ENCODE measurements at regions not wholly inside any gene's neighbourhood (a gene's known extent, or its start where the extent isn't known, plus 50 kb on each side); places are given as distances from the start of the nearest gene placed in this dataset.

GRCh38 chr10:47198221-47198620, 101.8 kb upstream of the GDF10 start:
- TF ChIP-seq CTCF (IDR thresholded peaks at IDR 0.05) (no peak), POLR2A (IDR thresholded peaks at IDR 0.05) (no peak)

Measured in prostate gland (tissue), 2 donors.